ENCODE measurements at regions not wholly inside any gene's neighbourhood (a gene's known extent, or its start where the extent isn't known, plus 50 kb on each side); places are given as distances from the start of the nearest gene placed in this dataset.

GRCh38 chr9:89810431-89810830 lies 205.6 kb downstream of the GADD45G start:
- no TSS peak for BruUV-seq (replicated peaks)
- Mint-ChIP-seq H3K9me3 (ENCODE audit: unreplicated experiment) (no peaks in the 10 kb centered on the region), H3K27ac (ENCODE audit: unreplicated experiment) (no peak overlapping the region), H3K4me3 (ENCODE audit: unreplicated experiment) (no peak overlapping the region), H3K27me3 (ENCODE audit: insufficient read depth, unreplicated experiment) (no peaks in the 10 kb centered on the region), H3K36me3 (ENCODE audit: insufficient read depth, unreplicated experiment) (no peaks in the 10 kb centered on the region), H3K4me1 (ENCODE audit: low read depth, unreplicated experiment) (no peaks in the 10 kb centered on the region)
- no peaks in the 10 kb centered on the region for H3K36me3 ChIP-seq (ENCODE audit: control insufficient read depth, insufficient read depth, low read length)
- ChIA-PET POLR2A (no interaction called here), CTCF (no interaction called here)
- no peak overlapping the region for H3K4me3 ChIP-seq (ENCODE audit: low read depth, low read length)
- no peaks in the 10 kb centered on the region for H3K9me3 ChIP-seq
- intact Hi-C loops (cut with micrococcal nuclease; ENCODE audit: unreplicated experiment), result no loop called here
- DNase-seq, result no peak
- H3K4me1 ChIP-seq, result no peaks in the 10 kb centered on the region
- TF ChIP-seq CTCF (IDR thresholded peaks at IDR 0.05; ENCODE audit: insufficient read depth in 1 of 2, low read depth in 1 of 2, low read length in 1 of 2, severe bottlenecking in 1 of 2, unreplicated experiment in 1 of 2), result no peak
- no peaks in the 10 kb centered on the region for H3K27me3 ChIP-seq (replicated peaks; ENCODE audit: control insufficient read depth, insufficient read depth, low read length)

DNA sequence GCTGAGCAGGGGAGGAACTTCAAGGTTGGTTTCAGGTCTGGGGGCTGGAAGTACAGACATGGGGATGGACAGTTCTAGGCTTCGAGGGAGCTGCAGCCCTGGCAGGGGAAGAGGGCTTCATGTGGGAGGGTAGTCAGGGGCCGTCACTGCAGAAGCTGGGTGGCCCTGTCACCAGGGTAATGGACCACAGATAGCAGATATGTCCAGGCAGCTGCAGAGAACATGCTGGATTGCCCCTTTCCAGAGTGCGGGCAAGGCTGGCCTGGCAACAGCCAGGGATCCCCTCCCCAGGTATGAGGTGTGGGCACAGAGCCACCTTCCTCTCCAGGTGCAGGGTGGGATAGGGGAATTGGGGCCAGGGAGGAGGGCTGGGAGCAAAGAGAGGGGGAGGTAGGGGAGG lies 206.5 kb downstream of the GADD45G start:
- H3K27me3 ChIP-seq (replicated peaks; ENCODE audit: control insufficient read depth, insufficient read depth, low read length), result no peaks in the 10 kb centered on the region
- Mint-ChIP-seq H3K27ac (ENCODE audit: unreplicated experiment) (no peak overlapping the region), H3K4me3 (ENCODE audit: unreplicated experiment) (no peak overlapping the region), H3K36me3 (ENCODE audit: insufficient read depth, unreplicated experiment) (no peaks in the 10 kb centered on the region), H3K9me3 (ENCODE audit: unreplicated experiment) (no peaks in the 10 kb centered on the region), H3K4me1 (ENCODE audit: low read depth, unreplicated experiment) (no peaks in the 10 kb centered on the region), H3K27me3 (ENCODE audit: insufficient read depth, unreplicated experiment) (no peaks in the 10 kb centered on the region)
- BruUV-seq (replicated peaks), result no TSS peak
- DNase-seq, result no peak
- H3K4me1 ChIP-seq, result no peaks in the 10 kb centered on the region
- H3K9me3 ChIP-seq, result no peaks in the 10 kb centered on the region
- H3K4me3 ChIP-seq (ENCODE audit: low read depth, low read length), result no peak overlapping the region
- ChIA-PET CTCF (no interaction called here), POLR2A (no interaction called here)
- intact Hi-C loops (cut with micrococcal nuclease; ENCODE audit: unreplicated experiment), result no loop called here
- TF ChIP-seq CTCF (IDR thresholded peaks at IDR 0.05; ENCODE audit: insufficient read depth in 1 of 2, low read depth in 1 of 2, low read length in 1 of 2, severe bottlenecking in 1 of 2, unreplicated experiment in 1 of 2), result no peak
- H3K36me3 ChIP-seq (ENCODE audit: control insufficient read depth, insufficient read depth, low read length), result no peaks in the 10 kb centered on the region

DNA sequence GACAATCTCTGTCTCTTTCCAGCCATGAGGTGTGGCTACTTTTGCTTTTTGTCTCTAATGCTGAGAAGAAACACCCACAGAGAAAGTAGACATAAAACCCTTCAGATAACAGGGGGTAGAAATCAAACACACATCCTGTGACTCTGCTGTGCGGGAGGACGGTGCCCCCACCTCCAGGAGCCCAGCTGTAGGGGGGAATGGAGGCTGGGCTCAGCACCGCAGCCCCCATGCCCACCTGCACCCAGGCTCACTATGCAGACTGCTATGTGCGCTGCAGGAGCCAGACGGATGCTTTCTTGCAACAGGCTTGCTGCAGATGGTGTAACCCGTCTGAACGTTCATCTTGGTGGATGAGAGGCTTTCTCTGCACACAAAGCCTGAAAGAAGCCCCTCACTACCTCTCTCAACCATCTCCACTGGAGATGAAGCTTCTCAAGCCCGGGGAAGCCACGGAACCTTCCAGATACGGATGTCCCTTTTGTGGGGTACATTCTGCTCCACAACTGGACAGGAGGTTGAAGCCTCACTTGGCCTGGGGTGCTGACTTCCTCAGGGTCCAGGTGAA lies 207.2 kb downstream of the GADD45G start:
- Histone ChIP-seq H3K4me3 (ENCODE audit: low read depth, low read length) (no peak overlapping the region), H3K36me3 (ENCODE audit: control insufficient read depth, insufficient read depth, low read length) (no peaks in the 10 kb centered on the region), H3K27me3 (replicated peaks; ENCODE audit: control insufficient read depth, insufficient read depth, low read length) (no peaks in the 10 kb centered on the region), H3K9me3 (no peaks in the 10 kb centered on the region), H3K4me1 (no peaks in the 10 kb centered on the region)
- Mint-ChIP-seq H3K27ac (ENCODE audit: unreplicated experiment) (no peak overlapping the region), H3K4me3 (ENCODE audit: unreplicated experiment) (no peak overlapping the region), H3K36me3 (ENCODE audit: insufficient read depth, unreplicated experiment) (no peaks in the 10 kb centered on the region), H3K4me1 (ENCODE audit: low read depth, unreplicated experiment) (no peaks in the 10 kb centered on the region), H3K9me3 (ENCODE audit: unreplicated experiment) (no peaks in the 10 kb centered on the region), H3K27me3 (ENCODE audit: insufficient read depth, unreplicated experiment) (no peaks in the 10 kb centered on the region)
- BruUV-seq (replicated peaks), result no TSS peak
- ChIA-PET CTCF (no interaction called here), POLR2A (no interaction called here)
- TF ChIP-seq CTCF (IDR thresholded peaks at IDR 0.05; ENCODE audit: insufficient read depth in 1 of 2, low read depth in 1 of 2, low read length in 1 of 2, severe bottlenecking in 1 of 2, unreplicated experiment in 1 of 2), result no peak
- no peak for DNase-seq
- intact Hi-C loops (cut with micrococcal nuclease; ENCODE audit: unreplicated experiment), result no loop called here

All from Caco-2 (cell line).